ENCODE measurements at regions not wholly inside any gene's neighbourhood (a gene's known extent, or its start where the extent isn't known, plus 50 kb on each side); places are given as distances from the start of the nearest gene placed in this dataset.

DNA sequence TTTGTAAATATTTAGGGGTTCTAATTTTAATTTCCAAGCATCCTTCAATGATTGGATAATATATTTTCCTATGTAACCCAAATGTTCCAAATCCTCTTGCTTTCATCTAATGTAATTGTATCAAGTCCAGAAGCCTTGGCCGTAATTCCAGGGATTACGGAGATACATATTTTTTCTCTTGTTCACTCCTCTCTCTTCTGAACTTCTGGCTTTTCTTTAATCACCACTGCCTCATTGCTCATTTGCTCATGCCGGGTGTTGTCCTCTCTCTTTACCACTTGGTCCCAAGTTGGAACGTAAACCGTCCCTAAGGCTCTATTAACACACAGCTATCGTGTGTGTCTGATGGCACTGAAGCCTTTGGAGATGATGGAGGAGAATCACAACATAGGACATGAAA is 188.7 kb upstream of the COL3A1 start:
- H3F3A ChIP-seq (ENCODE audit: insufficient read depth) = no peaks in the 10 kb centered on the region
- no peak overlapping the region for H3K4me2 ChIP-seq (ENCODE audit: low read depth, low read length, poor library complexity, severe bottlenecking)
- no peaks in the 10 kb centered on the region for H3K9me3 ChIP-seq (ENCODE audit: insufficient read depth, low read length)
- no peaks in the 10 kb centered on the region for H3K9me2 ChIP-seq (replicated peaks; ENCODE audit: insufficient read depth, low read length)
- H2AFZ ChIP-seq (ENCODE audit: low read depth, low read length, severe bottlenecking) = no peak overlapping the region
- no peaks in the 10 kb centered on the region for H3K36me3 ChIP-seq (ENCODE audit: low read length)
- no peaks in the 10 kb centered on the region for H3K27me3 ChIP-seq (ENCODE audit: low read length)
- H3K79me2 ChIP-seq (ENCODE audit: insufficient read depth, low read length) = no peaks in the 10 kb centered on the region
- no peak overlapping the region for H3K9ac ChIP-seq (ENCODE audit: low read length)
- no peak overlapping the region for H3K27ac ChIP-seq (ENCODE audit: low read depth, low read length)
- H4K20me1 ChIP-seq (ENCODE audit: low read depth, low read length) = no peaks in the 10 kb centered on the region
- no peak overlapping the region for H3K4me3 ChIP-seq (ENCODE audit: insufficient read depth, low read length, poor library complexity, severe bottlenecking)
- TF ChIP-seq EZH2phosphoT487 (conservative IDR thresholded peaks at IDR 0.05; ENCODE audit: low read length) = no peak
- TF ChIP-seq, protein P1, sequence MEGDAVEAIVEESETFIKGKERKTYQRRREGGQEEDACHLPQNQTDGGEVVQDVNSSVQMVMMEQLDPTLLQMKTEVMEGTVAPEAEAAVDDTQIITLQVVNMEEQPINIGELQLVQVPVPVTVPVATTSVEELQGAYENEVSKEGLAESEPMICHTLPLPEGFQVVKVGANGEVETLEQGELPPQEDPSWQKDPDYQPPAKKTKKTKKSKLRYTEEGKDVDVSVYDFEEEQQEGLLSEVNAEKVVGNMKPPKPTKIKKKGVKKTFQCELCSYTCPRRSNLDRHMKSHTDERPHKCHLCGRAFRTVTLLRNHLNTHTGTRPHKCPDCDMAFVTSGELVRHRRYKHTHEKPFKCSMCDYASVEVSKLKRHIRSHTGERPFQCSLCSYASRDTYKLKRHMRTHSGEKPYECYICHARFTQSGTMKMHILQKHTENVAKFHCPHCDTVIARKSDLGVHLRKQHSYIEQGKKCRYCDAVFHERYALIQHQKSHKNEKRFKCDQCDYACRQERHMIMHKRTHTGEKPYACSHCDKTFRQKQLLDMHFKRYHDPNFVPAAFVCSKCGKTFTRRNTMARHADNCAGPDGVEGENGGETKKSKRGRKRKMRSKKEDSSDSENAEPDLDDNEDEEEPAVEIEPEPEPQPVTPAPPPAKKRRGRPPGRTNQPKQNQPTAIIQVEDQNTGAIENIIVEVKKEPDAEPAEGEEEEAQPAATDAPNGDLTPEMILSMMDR (IDR thresholded peaks at IDR 0.05; ENCODE audit: insufficient read depth, low read length, poor library complexity, severe bottlenecking) = no peak

DNA sequence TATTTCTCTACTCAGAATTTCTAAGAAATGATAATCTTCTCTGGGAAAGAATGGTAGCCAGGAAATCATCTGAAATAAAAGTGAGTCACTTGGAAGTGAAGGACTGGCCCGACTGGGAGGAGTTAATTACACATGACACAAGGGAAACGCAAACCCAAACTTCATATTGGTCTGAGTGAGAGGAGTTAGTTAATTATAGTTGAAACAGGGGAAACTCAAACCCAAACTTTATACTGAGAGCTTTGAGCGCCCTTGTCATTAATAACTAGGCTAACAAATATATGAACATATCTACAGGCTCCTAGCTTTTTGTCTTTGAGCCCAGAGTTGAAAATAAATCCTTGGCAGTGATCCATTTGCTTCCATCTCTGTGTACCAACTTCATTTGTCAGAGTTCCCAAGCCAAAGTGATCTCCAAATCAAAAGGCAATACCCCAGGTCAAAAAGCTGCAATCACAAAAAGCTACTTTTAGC is 187.8 kb upstream of the COL3A1 start:
- no peaks in the 10 kb centered on the region for H3K27me3 ChIP-seq (ENCODE audit: low read length)
- H2AFZ ChIP-seq (ENCODE audit: low read depth, low read length, severe bottlenecking) = no peak overlapping the region
- H3F3A ChIP-seq (ENCODE audit: insufficient read depth) = no peaks in the 10 kb centered on the region
- no peak overlapping the region for H3K9ac ChIP-seq (ENCODE audit: low read length)
- H3K9me3 ChIP-seq (ENCODE audit: insufficient read depth, low read length) = no peaks in the 10 kb centered on the region
- no peaks in the 10 kb centered on the region for H4K20me1 ChIP-seq (ENCODE audit: low read depth, low read length)
- no peaks in the 10 kb centered on the region for H3K36me3 ChIP-seq (ENCODE audit: low read length)
- no peak for TF ChIP-seq EZH2phosphoT487 (conservative IDR thresholded peaks at IDR 0.05; ENCODE audit: low read length)
- TF ChIP-seq, protein P1 (IDR thresholded peaks at IDR 0.05; ENCODE audit: insufficient read depth, low read length, poor library complexity, severe bottlenecking) = no peak
- H3K4me2 ChIP-seq (ENCODE audit: low read depth, low read length, poor library complexity, severe bottlenecking) = no peak overlapping the region
- H3K79me2 ChIP-seq (ENCODE audit: insufficient read depth, low read length) = no peaks in the 10 kb centered on the region
- H3K27ac ChIP-seq (ENCODE audit: low read depth, low read length) = no peak overlapping the region
- H3K4me3 ChIP-seq (ENCODE audit: insufficient read depth, low read length, poor library complexity, severe bottlenecking) = no peak overlapping the region
- no peaks in the 10 kb centered on the region for H3K9me2 ChIP-seq (replicated peaks; ENCODE audit: insufficient read depth, low read length)

DNA sequence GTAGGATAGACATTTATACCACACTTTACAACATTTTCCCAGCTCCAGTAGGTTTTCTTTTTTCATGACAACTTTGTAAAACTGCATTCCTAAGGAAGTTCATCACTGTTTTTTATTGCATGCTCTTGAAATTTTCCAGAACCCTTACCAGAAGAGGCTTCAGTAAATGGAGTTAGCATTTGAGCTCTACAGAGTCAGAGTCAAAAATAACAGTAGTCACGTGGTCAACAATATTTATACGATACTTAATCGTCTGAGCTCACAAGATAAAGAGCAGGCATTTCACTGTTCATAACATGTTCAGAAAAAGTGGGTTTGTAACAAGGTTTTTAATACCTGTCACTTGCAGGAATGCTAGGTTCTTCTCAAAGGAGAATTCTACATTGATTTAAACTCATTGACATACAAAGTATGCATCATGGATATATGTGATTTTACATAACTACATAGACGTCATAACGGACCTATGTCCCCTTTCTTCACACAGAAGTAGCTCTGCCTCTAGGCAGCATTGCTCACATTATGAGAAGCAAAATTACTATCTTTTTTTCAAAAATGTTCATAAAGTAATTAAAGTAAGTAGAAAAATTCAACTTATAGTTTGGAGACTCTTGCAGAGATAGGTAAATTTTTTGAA is 187.0 kb upstream of the COL3A1 start:
- TF ChIP-seq, protein P1 (IDR thresholded peaks at IDR 0.05; ENCODE audit: insufficient read depth, low read length, poor library complexity, severe bottlenecking) = no peak
- H3K4me2 ChIP-seq (ENCODE audit: low read depth, low read length, poor library complexity, severe bottlenecking) = no peak overlapping the region
- H3K79me2 ChIP-seq (ENCODE audit: insufficient read depth, low read length) = no peaks in the 10 kb centered on the region
- no peaks in the 10 kb centered on the region for H3K27me3 ChIP-seq (ENCODE audit: low read length)
- H3K9ac ChIP-seq (ENCODE audit: low read length) = no peak overlapping the region
- H3K27ac ChIP-seq (ENCODE audit: low read depth, low read length) = no peak overlapping the region
- H3K4me3 ChIP-seq (ENCODE audit: insufficient read depth, low read length, poor library complexity, severe bottlenecking) = no peak overlapping the region
- H4K20me1 ChIP-seq (ENCODE audit: low read depth, low read length) = no peaks in the 10 kb centered on the region
- no peaks in the 10 kb centered on the region for H3K9me3 ChIP-seq (ENCODE audit: insufficient read depth, low read length)
- H3K9me2 ChIP-seq (replicated peaks; ENCODE audit: insufficient read depth, low read length) = no peaks in the 10 kb centered on the region
- no peaks in the 10 kb centered on the region for H3K36me3 ChIP-seq (ENCODE audit: low read length)
- no peaks in the 10 kb centered on the region for H3F3A ChIP-seq (ENCODE audit: insufficient read depth)
- H2AFZ ChIP-seq (ENCODE audit: low read depth, low read length, severe bottlenecking) = no peak overlapping the region

Measured in SU-DHL-6 (cell line).